HG03432 (cell line): ENCODE measurements at regions not wholly inside any gene's neighbourhood (a gene's known extent, or its start where the extent isn't known, plus 50 kb on each side); places are given as distances from the start of the nearest gene placed in this dataset.

Experiments used
- ATAC-seq: cut with Tn5 transposase; IDR thresholded peaks from one replicate; pipeline ENCODE4 v1.9.1; 2021; ENCODE audit warnings: mild to moderate bottlenecking, moderate library complexity; ENCODE audit not compliant: unreplicated experiment

DNA sequence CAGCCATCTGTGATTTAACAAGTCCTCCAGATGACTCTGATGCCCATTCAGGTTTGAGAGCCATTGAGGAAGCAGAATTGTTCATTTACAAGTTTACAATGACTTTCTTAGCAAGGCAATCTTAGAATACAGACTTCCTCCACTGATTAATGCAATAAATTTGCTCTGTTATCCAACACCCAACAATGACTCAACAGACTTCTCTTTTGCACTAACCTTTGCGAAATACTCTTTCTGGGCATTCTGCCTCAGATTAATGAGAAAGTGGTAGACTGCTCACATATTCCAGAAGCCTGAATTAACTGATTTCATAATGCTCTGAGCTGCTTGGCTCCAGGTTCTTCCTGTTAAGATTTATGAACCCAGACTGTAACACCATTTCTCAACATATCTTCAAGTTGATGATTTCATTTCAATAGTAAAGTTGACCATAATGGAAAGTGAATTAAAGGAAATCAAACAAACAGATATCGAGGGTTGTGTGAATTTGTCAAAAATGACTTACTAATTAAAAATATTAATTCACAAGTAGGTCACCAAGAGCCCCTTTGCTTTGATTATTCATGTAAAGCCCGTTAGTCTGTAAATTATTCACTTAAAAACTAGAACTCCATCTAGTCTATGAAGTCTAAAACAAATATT, 70.5 kb upstream of the BLID start:
- ATAC-seq: no peak

DNA sequence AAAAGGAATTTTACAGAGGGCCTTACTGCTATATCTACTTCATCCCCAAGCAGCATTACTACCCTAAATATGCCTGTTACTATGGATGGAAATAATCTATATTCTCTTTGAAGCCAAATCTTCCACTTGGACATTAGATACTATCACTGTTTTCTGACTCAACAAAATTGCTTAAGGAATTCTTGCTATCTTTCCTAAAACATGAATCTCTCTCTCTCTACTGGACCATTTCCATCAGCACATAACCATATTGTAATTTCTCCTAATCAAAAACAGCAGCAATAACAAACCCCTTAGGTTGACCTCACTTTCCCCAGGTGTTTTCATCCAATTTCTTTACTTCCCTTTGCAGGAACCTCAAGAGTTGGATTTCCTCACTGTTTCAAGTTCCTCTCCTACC, 67.9 kb upstream of the BLID start:
- no peak for ATAC-seq

DNA sequence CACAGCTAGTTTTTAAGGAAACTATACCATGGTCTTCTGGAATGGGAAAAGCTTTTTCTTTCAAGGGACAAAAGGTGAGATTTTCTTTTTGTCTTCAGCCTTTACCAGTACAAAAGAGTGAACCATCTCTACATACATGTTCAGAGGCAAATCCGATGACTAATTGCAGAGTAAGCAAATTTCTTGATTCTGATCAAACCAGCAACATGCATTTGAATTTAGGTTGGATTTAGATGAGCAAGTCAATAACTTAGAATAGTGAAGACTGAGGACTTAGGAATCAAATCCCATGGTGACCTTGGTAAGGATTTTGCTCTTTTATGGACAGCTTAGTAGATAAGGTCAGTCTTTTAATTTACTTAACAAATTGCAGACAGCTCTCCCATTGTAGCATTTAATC, 65.9 kb upstream of the BLID start:
- ATAC-seq: no peak

DNA sequence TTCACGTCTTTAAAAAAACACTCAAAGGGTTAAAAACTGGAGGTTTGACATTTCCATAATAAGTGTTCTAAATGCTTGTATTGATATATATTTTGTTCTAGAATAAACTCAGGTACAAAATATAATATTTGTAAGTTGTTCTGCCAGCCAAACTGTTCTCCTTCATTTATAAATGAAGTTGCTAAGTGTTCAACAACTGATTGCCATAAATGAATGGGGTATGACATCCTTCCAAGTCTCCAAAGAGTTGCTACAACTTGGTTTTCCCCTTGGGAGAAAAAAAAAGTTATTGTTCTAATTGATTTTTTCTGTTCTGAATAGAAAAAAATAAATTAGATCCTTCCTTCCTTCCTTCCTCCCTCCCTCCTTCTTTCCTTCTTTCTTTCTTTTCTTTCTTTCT, 65.4 kb upstream of the BLID start:
- ATAC-seq: no peak

DNA sequence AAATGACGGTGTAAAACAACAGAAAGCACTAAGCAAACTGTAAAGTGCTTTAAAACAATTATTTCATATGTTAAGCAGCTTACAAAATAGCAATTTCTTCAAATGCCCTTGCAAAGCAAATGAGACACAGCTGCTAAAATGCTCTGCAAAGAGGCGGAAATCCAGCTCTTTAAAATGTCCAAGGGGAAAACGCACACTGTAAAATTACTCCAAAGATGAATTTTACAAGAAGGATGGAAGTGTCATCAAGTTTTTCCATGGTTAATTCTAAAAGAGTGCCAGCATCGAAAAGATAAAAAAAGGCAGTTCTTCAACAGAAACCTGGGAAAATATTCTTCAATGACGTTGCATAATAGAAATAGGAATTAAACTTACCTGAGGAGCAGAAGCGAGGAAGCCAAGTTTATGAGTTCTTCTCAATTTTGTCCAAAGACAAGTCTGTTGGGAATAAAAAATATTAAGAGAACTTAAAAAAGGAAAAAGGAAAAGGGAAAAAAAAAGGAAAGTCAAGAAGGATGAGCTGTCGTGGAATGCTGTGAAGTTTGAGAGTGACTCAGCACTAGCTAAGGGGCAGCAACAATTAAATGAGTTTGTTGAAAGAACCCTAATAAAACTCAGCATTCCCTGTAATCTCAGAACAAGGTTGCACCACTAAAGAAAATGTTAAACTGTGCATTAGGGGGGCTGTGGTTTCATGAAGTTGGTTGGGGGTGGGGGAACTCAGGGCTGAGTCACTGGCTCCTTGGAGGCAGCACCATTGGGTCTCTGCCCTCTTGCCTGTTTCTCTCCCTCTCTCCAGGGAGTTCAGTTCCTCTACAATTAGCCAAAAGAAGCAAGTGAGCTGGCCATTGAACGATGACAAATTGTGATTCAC, 64.2 kb upstream of the BLID start:
- ATAC-seq: no peak

GRCh38 chr11:122178795-122179194, 62.8 kb upstream of the BLID start:
- ATAC-seq: no peak

- ATAC-seq: no peak
These were observed 61.2 kb upstream of the BLID start for GRCh38 chr11:122177238-122177637.

GRCh38 chr11:122176651-122177050, 60.6 kb upstream of the BLID start:
- ATAC-seq: no peak

GRCh38 chr11:122175306-122175705, 59.3 kb upstream of the BLID start:
- ATAC-seq: no peak

DNA sequence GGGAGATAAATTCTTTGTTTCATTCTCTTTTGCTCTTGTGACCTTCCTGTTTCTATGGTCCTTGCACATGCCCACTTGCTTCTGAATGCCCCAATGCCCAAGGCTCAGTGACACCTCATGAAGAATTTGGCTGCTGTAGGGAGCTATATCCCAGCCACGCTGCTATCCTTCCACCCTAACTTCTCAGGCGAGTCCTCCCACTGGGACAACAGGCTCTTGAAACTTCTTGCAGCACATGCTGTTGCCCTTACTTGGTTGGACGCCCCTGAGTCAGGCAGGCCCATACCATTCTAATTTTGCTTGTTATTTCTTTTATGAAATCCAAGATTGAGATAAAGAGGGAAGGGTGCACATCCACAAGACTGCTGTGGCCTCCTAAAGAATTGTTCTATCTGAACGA, 57.6 kb upstream of the BLID start:
- no peak for ATAC-seq

DNA sequence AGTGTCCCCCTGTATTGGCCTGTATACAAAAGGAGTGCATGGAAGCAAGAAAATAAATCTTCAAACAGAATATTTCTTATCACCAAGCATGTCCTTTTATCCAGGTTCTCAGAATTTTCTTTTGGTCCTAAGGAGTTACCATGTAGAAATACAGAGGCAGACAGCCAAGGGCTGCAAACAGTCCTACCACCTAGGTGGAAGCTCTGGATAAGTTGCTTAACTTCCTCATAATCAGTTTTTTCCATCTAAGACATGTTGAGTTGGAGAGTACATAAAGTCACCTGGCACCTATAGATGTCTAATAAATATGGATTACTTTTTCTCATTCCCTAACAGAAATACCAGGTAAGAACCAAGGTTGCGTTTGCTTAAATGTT, 57.0 kb upstream of the BLID start:
- no peak for ATAC-seq

- no peak for ATAC-seq
These were observed 56.5 kb upstream of the BLID start for GRCh38 chr11:122172352-122173073.

DNA sequence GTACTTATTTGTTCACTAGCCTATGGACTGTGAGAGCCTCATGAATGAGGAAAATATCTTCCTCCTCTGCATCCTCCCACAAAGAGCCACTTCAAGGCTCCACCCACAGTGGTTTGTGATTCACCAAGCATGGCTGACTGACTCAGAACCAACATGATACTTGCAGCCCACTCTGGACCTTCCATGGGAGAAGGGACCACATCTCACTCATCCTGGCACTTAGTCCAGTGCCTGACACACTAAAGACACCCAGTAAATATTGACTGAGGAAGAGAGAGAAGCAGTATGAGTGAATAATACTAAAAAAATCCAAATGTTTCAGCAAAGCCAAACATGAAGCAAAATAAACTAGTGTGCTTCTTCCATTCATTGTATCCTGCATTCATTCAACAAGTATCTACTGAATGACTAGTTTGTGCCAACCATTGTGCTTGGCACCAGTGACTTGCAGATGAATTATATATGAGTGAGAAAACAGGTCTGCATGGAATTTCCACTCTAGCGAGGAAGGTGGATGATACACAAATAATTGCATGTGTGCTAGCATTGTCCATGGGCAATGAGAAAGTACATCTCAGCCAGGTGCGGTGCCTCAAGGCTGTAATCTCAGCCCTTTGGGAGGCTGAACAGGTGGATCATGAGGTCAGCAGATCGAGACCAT, 54.9 kb upstream of the BLID start:
- ATAC-seq: no peak

- no peak for ATAC-seq
These were observed 52.2 kb upstream of the BLID start for GRCh38 chr11:122168218-122168617.

DNA sequence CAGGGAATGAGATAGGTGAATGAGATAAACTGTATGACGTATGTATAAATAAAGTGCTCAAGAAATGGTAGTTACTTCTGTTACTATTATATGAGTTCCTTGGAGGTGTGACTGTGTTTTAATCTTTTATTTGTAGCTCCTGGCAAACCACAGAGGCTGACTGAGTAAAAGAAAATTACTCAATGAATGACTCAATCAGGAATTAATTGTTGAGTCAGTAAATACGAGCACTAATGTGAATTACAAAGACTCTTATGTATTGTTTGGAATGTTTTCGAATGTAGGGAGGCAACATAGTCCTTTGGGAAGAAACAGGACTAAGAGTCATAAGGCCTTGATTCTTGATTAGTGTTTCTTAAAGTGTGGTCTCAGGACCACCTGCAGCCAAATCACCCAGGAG, 51.1 kb upstream of the BLID start:
- no peak for ATAC-seq

DNA sequence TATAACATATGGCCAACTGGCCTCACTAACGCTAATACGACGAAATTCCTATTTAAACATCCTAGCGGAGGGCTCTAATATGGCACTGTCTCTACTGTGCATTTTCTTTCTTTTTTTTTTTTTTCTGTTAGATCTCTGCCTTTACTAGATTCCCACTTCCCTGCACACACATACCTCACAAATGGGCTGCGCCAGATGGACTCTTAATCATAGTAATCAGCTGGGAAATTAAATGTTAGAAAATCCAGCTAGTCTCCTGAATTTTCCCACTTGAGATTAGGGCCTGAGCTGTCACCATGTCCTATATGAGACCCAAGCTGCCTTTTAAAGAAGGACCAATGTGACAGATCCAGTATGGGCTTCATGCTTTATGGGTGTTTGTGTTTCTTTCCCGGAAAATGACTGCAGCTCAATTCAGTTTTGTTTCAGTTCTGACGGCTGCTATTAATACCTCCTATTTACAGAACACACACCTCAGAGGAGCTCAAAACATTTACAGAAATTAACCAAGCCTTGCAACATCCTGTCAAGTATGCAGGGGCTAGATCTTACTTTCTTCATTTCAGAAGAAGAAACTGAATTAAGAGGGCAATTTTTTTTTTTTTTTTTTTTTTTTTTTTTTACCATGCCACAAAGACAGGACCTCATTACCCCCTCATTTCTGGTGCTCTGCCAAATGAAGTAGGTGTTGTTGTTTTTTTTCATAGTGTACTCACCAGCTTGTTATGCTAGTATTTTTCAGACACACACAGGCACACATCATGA, 49.8 kb upstream of the BLID start:
- no peak for ATAC-seq
